MV-4-11 (cell line): ENCODE measurements at regions not wholly inside any gene's neighbourhood (a gene's known extent, or its start where the extent isn't known, plus 50 kb on each side); places are given as distances from the start of the nearest gene placed in this dataset.
A peak's percentile ranks its signal among the peaks of the same experiment; 100 is the strongest.
"Not testable (repeated sequence)": the region's sequence is repeated elsewhere in the genome, so short reads cannot be mapped to it uniquely, and the experiment has no call there.

Experiments used
- DNase-seq: peaks from one replicate; lab custom pipeline; 2025; lab: John Stamatoyannopoulos, UW

DNA sequence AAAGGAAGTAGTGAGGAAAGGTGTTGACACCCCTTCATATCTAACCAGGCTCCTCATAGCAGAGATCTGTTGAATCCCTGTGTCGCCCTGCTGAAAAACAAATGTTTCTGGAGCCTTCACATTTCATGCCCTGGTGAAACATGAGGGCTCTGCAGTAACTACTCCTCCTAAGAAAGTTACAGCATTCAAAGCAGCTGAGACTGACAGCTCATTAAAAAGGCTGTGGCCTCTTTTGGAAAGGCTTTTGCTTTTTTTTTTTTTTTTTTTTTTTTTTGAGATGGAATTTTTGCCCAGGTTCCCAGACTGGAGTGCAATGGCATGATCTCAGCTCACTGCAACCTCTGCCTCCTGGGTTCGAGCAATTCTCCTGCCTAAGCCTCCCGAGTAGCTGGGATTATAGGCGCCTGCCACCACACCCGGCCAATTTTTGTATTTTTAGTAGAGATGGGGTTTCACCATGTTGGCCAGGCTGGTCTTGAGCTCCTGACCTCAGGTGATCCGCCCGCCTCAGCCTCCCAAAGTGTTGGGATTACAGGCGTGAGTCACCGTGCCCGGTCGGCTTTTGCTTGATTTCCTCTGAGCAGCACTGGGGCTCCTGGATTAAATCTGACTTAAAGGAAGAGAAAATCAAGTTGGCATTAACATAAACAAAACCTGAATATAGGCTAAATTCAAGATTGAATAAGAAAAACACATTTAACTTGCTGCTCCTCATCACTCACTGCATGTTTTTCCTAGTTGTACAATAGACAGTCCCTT is 112.9 kb downstream of the PCSK1 start:
- DNase-seq = not testable (repeated sequence)

GRCh38 chr5:96318569-96319110 is 114.4 kb downstream of the PCSK1 start:
- DNase-seq = no peak

GRCh38 chr5:96317945-96318344 is 115.1 kb downstream of the PCSK1 start:
- DNase-seq = no peak

GRCh38 chr5:96316487-96316886 is 116.6 kb downstream of the PCSK1 start:
- no peak for DNase-seq

DNA sequence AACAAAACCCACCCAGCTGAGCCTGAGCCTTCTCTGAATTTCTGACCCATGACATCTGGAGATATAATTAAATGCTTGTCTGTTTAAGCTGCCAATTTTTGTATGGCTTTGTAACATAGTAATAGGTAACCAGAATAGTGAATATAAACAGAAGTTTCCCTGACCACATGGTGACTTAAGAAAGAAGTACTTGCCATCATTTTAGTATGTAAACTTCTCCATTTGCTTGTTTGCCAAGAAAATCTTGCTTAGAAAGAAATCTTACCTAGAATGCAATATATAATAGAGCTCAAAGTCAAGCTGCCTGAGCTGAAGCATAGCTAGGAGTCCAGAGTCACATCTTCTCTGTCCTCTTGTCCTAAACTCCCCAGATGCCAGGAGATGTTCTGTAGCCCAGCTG is 117.0 kb downstream of the PCSK1 start:
- DNase-seq = no peak

- peak; percentile 85 for DNase-seq
Observed at GRCh38 chr5:96315431-96315830, 117.6 kb downstream of the PCSK1 start.

GRCh38 chr5:96312383-96312782 is 120.7 kb downstream of the PCSK1 start:
- DNase-seq = no peak

DNA sequence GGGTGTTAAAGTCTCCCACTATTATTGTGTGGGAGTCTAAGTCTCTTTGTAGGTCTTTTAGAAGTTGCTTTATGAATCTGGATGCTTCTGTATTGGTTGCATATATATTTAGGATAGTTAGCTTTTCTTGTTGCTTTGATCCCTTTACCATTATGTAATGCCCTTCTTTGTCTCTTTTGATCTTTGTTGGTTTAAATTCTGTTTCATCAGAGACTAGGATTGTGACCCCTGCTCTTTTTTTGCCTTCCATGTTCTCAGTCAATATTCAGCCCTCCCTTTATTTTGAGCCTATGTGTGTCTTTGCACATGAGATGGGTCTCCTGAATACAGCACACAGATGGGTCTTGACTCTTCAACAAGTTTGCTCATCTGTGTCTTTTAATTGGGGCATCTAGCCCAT is 126.0 kb downstream of the PCSK1 start:
- DNase-seq = not testable (repeated sequence)

GRCh38 chr5:96302174-96302738 is 130.8 kb downstream of the PCSK1 start:
- peak; percentile 11 for DNase-seq

- DNase-seq = peak; percentile 68
Observed at GRCh38 chr5:96300976-96301375, 132.1 kb downstream of the PCSK1 start.

- DNase-seq = peak; percentile 95
Observed at GRCh38 chr5:96297867-96298266, 135.2 kb downstream of the PCSK1 start.

GRCh38 chr5:96297290-96297689 is 135.8 kb downstream of the PCSK1 start:
- no peak for DNase-seq

- DNase-seq = no peak
Observed at GRCh38 chr5:96294884-96295202, 138.2 kb downstream of the PCSK1 start.

DNA sequence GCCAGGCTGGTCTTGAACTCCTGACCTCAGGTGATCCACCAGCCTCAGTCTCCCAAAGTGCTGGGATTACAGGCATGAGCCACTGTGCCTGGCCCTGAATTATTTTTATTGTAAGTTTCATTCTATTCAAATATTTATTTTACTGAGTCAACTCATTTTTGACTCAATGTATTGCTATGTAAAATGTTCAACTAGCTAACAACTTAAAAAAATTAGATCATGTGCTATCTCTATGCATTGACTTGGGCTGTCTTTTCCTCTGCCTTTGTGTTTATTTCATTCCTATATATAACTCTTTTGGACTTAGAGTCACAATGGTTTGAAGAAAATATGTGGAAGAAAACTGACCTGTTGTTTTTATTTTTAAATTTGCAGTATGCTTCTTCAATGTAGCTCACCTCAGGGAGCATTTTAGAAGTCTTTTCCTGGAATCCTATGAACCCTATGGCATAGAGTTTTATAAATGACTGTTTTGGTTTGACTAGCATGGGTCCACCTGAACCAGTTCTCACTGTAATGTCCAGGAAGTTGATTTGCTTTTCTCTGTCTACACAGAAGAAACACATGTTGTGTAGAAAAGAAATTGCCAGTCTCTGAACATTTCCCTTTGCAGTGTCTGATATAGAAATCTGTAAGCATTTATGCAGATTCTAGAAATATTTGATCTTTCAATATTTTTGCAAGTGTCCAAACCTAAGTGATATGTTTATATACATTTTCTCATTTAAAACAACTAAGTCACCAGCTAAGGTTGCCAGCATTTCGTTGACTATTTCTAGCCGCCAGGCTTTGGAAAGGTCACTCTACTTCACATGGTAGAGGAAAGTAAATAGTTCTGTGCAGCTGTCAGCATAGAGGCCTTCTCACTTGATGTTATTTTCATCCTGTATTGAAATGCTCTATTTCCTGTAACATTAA is 138.8 kb downstream of the PCSK1 start:
- no peak for DNase-seq

DNA sequence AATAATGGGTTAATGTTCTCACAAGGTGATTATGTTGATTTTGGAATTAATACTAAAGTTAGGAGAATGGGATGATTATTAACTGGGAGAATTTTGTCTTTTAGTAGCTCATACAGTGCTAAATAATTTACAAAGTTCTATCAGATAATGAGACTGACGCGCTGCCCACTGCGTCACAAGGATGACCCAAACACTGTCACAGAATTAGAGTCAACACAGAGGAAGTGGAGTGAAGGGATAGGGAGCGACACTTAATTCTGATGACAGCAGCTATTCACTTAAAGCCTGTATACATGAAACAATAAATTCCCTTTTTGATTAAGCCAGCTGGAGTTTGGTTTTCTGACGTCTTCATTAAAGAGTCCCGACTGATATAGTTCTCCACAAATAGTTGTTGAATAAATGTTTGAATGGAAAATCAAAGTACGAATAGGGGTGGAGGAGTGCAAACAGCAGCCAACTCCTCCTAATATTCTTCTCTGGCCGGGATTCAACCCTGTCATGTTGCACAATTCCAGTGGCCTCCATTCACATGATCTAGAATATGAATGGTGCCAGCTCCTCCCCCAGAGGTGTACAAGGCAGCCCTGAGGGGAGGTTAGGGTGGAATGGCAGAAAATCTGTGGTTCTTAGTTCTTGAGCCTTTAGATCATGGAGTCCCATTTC is 140.3 kb downstream of the PCSK1 start:
- no peak for DNase-seq

DNA sequence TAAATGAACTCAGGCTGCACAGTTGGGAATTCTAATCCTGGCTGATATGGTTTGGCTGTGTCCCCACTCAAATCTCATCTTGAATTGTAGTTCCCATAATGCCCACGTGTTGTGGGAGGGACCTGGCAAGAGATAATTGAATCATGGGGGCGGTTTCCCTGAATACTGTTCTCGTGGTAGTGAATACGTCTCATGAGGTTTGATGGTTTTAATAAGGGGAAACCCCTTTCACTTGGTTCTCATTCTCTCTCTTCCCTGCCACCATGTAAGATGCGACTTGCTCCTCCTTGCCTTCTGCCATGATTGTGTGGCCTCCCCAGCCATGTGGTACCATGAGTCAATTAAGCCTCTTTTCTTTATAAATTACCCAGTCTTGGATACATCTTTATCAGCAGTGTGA is 143.8 kb downstream of the PCSK1 start:
- DNase-seq = not testable (repeated sequence)

DNA sequence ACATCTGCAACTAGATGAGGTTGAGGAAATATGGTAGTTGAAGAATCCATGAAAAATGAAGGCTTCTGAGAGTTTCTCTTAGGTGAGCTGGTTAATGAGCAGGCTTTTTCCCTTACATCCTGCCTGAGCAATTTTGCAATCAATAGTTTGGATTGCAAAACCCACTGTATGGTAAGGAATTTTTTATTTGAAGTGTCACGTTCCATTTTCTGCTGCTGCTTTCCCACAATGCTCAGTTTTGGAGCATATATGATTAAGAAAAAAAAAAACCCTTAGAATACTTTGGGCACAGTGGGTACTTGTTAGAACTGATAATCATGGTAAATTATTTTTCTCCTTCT is 144.2 kb downstream of the PCSK1 start:
- DNase-seq = no peak

DNA sequence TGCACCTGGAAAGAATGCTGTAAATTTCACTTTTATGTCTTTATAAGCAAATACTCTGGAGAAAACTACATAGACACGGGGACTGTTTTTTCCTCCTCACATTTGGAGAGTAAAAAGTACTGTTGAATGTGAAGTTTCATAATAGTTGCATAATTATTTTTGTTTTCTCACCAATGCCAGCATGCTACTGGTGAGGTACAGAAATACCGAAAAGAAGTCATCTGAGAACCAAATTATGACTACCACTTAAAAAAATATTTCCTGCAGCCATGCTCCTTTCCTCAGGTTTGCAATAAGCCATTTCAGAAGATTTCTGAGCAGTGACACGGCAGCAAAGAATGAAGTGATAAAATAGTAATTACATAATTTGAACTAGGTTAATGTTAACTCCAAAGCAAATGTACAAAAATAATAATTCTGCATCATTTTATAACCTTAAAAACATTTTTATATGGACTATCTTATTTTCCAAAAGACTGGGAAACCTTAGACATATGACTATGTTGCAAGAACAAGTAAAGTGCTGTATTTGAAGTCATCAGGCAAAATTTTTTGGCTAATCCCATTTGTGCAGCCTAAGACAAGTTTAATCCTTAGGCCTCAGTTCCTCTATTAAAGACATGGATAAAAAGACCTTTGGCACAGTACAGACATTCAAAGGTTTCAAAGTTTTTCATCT is 144.7 kb downstream of the PCSK1 start:
- DNase-seq = peak; percentile 17

DNA sequence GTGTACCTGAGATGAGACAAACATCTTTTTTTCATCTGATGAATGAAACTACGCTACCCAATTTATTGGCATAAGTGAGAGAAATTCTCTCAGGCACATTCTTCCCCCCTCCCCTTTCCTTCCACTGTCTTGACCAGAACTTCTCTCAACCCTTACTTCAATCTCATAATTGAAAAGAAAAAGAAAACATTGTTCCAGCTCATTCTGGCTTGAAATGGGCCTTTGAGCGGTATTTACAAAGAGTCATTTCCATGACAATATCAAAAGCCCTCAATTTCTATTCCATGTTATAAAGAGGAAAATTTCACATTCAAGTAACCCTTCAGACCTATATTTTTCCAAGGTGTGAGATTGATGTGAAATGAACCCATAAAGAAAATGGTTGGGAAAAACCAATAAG is 145.9 kb downstream of the PCSK1 start:
- no peak for DNase-seq

GRCh38 chr5:96285823-96286222 is 147.2 kb downstream of the PCSK1 start:
- no peak for DNase-seq

GRCh38 chr5:96284727-96285389 is 148.2 kb downstream of the PCSK1 start:
- no peak for DNase-seq
